COLO668 (cell line): ENCODE measurements at regions not wholly inside any gene's neighbourhood (a gene's known extent, or its start where the extent isn't known, plus 50 kb on each side); places are given as distances from the start of the nearest gene placed in this dataset.

Experiments
- DNase-seq: peaks from one replicate; lab custom pipeline; 2025; ENCODE audit not compliant: unreplicated experiment; lab: John Stamatoyannopoulos, UW

GRCh38 chr3:109532257-109533216, 195.2 kb upstream of the DPPA4 start:
- DNase-seq: peak; percentile 35

- DNase-seq: no peak
Measured at GRCh38 chr3:109545746-109546145, 208.4 kb upstream of the DPPA4 start.

- peak; percentile 1 for DNase-seq
Measured at GRCh38 chr3:109548192-109548938, 211.0 kb upstream of the DPPA4 start.

- DNase-seq: no peak
Measured at GRCh38 chr3:109553591-109554371, 216.4 kb upstream of the DPPA4 start.

GRCh38 chr3:109559389-109559788, 222.0 kb upstream of the DPPA4 start:
- no peak for DNase-seq

GRCh38 chr3:109563149-109563548, 225.8 kb upstream of the DPPA4 start:
- DNase-seq: no peak

- DNase-seq: no peak
Measured at GRCh38 chr3:109569135-109569846, 231.9 kb upstream of the DPPA4 start.

GRCh38 chr3:109570408-109570807, 233.1 kb upstream of the DPPA4 start:
- no peak for DNase-seq

GRCh38 chr3:109572301-109572700, 235.0 kb upstream of the DPPA4 start:
- no peak for DNase-seq

GRCh38 chr3:109596991-109597390, 259.6 kb upstream of the DPPA4 start:
- no peak for DNase-seq

GRCh38 chr3:109597444-109597843, 260.1 kb upstream of the DPPA4 start:
- no peak for DNase-seq

GRCh38 chr3:109607897-109608296, 270.6 kb upstream of the DPPA4 start:
- no peak for DNase-seq

GRCh38 chr3:109608574-109608973, 271.2 kb upstream of the DPPA4 start:
- DNase-seq: no peak

- DNase-seq: no peak
Measured at GRCh38 chr3:109618766-109619378, 281.5 kb upstream of the DPPA4 start.

- no peak for DNase-seq
Measured at GRCh38 chr3:109631897-109632296, 294.6 kb upstream of the DPPA4 start.

GRCh38 chr3:109640146-109640652, 302.9 kb upstream of the DPPA4 start:
- no peak for DNase-seq

GRCh38 chr3:109642025-109642424, 304.7 kb upstream of the DPPA4 start:
- no peak for DNase-seq

- DNase-seq: no peak
Measured at GRCh38 chr3:109643590-109643989, 306.2 kb upstream of the DPPA4 start.

- no peak for DNase-seq
Measured at GRCh38 chr3:109644332-109644731, 307.0 kb upstream of the DPPA4 start.

- DNase-seq: no peak
Measured at GRCh38 chr3:109644746-109645145, 307.4 kb upstream of the DPPA4 start.
